ENCODE measurements at regions not wholly inside any gene's neighbourhood (a gene's known extent, or its start where the extent isn't known, plus 50 kb on each side); places are given as distances from the start of the nearest gene placed in this dataset.

DNA sequence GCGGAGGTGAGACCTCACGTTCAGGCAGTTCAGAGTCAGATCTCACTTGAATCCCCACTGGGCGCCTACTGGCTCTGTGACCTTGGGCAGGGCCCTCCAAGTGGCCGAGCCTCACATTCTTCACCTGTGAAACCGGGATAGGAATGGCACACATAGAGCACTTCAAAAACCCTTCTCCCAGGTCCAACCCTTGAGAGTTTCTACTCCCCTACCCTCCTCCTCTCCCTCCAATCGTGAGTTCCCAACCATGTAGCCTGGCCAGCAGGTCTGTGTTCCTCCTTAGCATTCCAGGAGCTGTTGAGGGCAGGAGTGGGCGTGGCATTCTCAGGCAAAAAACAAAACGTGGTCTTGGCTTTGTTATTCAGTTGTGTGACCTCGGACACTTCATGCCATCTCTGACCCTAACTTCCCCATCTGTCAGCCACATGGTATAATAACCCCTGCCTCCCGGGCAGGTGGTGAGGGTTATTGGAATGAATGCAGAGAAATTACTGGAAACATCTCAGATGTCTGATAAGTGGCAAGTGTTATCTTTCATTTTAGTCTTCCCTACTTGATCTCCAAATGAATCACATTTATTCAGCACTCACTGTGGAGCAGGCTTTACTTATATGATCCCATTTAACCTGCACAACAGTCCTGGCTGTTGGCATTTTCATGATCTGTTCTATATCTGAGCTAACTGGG is 112.8 kb upstream of the BOD1 start:
- TF ChIP-seq, protein P1, sequence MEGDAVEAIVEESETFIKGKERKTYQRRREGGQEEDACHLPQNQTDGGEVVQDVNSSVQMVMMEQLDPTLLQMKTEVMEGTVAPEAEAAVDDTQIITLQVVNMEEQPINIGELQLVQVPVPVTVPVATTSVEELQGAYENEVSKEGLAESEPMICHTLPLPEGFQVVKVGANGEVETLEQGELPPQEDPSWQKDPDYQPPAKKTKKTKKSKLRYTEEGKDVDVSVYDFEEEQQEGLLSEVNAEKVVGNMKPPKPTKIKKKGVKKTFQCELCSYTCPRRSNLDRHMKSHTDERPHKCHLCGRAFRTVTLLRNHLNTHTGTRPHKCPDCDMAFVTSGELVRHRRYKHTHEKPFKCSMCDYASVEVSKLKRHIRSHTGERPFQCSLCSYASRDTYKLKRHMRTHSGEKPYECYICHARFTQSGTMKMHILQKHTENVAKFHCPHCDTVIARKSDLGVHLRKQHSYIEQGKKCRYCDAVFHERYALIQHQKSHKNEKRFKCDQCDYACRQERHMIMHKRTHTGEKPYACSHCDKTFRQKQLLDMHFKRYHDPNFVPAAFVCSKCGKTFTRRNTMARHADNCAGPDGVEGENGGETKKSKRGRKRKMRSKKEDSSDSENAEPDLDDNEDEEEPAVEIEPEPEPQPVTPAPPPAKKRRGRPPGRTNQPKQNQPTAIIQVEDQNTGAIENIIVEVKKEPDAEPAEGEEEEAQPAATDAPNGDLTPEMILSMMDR (IDR thresholded peaks at IDR 0.05), result no peak
- peak in 1 of 4 donors; percentile 24 for TF ChIP-seq EP300 (IDR thresholded peaks at IDR 0.05)
- peak; percentile 32 to 36 for TF ChIP-seq POLR2AphosphoS5 (IDR thresholded peaks at IDR 0.05)

Measured in upper lobe of left lung (tissue), 4 donors.